MM.1S (cell line): ENCODE measurements at regions not wholly inside any gene's neighbourhood (a gene's known extent, or its start where the extent isn't known, plus 50 kb on each side); places are given as distances from the start of the nearest gene placed in this dataset.

Experiments used
- EZH2 ChIP-seq: fragments of 300-600 bp; sonication (generic); optimal IDR thresholded peaks from 2 replicates; pipeline ENCODE3; 2017; ENCODE audit warnings: low read depth, mild to moderate bottlenecking, antibody characterized with exemption, low read length, mixed read lengths
- EZH2phosphoT487 ChIP-seq: fragments of 300-600 bp; sonication (generic); IDR thresholded peaks from 2 replicates; pipeline ENCODE4 v1.6.1; 2018; ENCODE audit warnings: antibody characterized with exemption, low read length
- TF ChIP-seq, protein P1 (sequence below): fragments of 300-600 bp; sonication (generic); IDR thresholded peaks from 2 replicates; pipeline ENCODE4 v1.5.1; 2016; ENCODE audit warnings: antibody characterized with exemption, low read length, mixed read lengths

DNA sequence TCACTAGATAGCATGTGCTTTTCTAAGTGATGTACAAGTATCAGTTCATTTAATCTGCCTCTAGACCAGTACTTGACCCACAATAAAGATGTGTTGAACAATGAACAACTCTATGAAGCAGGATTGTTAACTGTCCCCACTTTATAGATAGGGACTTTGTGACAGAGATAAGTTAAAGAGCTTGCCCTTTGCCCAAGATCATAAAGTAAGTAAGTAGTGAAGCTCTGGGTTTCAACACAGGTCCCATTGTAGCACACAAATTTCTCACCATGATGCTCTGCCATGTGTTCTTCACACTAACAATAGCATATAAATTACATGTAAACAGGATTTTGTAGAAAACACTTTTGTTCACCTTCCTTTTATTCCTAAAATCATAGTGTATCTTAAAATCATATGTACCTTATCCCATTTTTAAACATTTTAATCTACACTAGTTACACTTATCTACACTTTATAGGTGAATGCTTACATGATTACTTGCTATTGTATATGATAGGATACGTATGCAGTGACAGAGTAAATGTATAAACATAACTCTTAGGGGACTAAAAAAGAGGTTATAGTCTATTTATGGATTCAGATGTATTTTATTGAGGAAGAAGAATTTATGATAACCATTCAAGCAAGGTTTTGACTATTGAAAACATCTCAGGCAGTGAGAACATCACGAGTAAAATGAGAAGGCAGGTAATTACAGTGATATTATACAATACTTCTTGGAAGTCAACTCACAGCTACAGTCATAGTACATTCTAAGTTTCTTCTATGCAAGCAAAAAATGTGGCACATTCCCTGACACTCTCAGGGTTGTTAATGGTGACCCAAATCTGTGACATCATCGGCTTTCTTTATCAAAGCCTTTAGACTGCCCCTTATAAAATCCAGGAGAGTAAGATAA, 2275.1 kb downstream of the PCDH7 start:
- TF ChIP-seq EZH2, result no peak
- TF ChIP-seq, protein P1, sequence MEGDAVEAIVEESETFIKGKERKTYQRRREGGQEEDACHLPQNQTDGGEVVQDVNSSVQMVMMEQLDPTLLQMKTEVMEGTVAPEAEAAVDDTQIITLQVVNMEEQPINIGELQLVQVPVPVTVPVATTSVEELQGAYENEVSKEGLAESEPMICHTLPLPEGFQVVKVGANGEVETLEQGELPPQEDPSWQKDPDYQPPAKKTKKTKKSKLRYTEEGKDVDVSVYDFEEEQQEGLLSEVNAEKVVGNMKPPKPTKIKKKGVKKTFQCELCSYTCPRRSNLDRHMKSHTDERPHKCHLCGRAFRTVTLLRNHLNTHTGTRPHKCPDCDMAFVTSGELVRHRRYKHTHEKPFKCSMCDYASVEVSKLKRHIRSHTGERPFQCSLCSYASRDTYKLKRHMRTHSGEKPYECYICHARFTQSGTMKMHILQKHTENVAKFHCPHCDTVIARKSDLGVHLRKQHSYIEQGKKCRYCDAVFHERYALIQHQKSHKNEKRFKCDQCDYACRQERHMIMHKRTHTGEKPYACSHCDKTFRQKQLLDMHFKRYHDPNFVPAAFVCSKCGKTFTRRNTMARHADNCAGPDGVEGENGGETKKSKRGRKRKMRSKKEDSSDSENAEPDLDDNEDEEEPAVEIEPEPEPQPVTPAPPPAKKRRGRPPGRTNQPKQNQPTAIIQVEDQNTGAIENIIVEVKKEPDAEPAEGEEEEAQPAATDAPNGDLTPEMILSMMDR, result no peak
- no peak for TF ChIP-seq EZH2phosphoT487
